ENCODE measurements at regions not wholly inside any gene's neighbourhood (a gene's known extent, or its start where the extent isn't known, plus 50 kb on each side); places are given as distances from the start of the nearest gene placed in this dataset.

DNA sequence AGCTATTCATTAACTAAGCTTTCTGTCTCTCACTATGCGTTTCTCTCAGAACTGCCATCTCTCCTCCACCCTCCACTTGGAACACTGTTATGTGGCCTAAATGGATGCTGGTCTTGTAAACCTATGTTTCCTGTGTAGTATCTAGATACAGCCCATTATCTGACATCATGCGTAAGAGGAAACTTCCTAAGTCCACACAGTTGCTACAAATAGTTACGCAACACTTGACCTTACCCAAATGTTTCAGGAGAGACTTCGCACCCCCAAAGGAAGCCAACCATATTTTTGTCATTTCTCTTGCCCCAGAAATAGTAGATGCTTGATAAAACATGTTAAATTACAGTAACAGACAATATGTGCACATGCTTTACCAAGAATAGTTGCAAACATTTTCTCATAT lies 87.2 kb upstream of the TPRG1 start:
- in situ Hi-C loops (cut with HindIII; ENCODE audit: low sequenced_read_pairs) = loop anchor here (5.0 kb wide), 1 partner anchor 107 kb away; no protein-coding TSS in a partner anchor
- DNase-seq (ENCODE audit: low read depth) = no peak
- TF ChIP-seq, protein P1, sequence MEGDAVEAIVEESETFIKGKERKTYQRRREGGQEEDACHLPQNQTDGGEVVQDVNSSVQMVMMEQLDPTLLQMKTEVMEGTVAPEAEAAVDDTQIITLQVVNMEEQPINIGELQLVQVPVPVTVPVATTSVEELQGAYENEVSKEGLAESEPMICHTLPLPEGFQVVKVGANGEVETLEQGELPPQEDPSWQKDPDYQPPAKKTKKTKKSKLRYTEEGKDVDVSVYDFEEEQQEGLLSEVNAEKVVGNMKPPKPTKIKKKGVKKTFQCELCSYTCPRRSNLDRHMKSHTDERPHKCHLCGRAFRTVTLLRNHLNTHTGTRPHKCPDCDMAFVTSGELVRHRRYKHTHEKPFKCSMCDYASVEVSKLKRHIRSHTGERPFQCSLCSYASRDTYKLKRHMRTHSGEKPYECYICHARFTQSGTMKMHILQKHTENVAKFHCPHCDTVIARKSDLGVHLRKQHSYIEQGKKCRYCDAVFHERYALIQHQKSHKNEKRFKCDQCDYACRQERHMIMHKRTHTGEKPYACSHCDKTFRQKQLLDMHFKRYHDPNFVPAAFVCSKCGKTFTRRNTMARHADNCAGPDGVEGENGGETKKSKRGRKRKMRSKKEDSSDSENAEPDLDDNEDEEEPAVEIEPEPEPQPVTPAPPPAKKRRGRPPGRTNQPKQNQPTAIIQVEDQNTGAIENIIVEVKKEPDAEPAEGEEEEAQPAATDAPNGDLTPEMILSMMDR (IDR thresholded peaks at IDR 0.05; ENCODE audit: low read depth, low read length, missing control alignments) = no peak
- no peak overlapping the region for H3K4me3 ChIP-seq (ENCODE audit: low read depth, low read length)

DNA sequence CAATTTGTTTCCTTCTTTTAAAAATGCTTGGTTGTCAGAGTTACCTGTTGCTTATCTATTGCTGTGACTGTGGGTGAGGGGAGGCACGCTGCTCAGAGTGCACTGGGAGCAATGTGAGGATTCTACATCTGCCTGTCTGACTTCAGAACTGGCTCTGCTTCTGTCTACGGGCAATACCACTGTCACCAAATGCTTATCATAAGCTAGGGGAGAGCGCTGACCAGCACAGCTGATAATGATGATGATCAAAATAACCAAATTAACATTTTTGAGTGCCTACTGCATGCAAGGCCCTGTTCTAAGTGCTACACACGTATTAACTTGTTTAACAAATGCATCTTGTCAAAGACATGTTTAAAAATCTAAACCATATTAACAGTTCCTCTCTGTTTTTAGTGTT lies 79.2 kb upstream of the TPRG1 start:
- no peak overlapping the region for H3K4me3 ChIP-seq (ENCODE audit: low read depth, low read length)
- in situ Hi-C loops (cut with HindIII; ENCODE audit: low sequenced_read_pairs) = loop anchor here (5.0 kb wide), 1 partner anchor 70 kb away; no protein-coding TSS in a partner anchor
- TF ChIP-seq, protein P1 (IDR thresholded peaks at IDR 0.05; ENCODE audit: low read depth, low read length, missing control alignments) = no peak
- no peak for DNase-seq (ENCODE audit: low read depth)

DNA sequence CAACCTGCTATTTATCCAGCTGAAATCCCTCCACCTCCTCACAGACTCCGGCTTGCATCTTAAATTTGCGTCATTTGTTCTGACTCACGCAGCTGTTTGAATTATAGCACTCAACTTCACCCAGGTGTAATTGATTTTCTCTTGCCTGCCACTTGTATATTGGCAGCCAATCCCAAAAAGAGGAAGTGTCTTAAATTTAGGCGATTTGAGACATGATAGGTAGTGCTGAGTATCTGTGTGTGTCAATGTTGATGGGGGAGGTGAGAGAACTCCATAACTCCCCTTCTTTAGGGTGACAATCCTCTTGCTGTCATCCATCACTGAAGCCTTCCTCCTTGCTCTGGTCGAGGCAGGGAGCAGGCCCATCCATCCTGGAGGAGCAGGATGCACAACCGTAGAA lies 77.2 kb upstream of the TPRG1 start:
- in situ Hi-C loops (cut with HindIII; ENCODE audit: low sequenced_read_pairs) = loop anchor here (5.0 kb wide), 1 partner anchor 68 kb away; no protein-coding TSS in a partner anchor
- no peak overlapping the region for H3K4me3 ChIP-seq (ENCODE audit: low read depth, low read length)
- no peak for DNase-seq (ENCODE audit: low read depth)
- TF ChIP-seq, protein P1 (IDR thresholded peaks at IDR 0.05; ENCODE audit: low read depth, low read length, missing control alignments) = no peak

DNA sequence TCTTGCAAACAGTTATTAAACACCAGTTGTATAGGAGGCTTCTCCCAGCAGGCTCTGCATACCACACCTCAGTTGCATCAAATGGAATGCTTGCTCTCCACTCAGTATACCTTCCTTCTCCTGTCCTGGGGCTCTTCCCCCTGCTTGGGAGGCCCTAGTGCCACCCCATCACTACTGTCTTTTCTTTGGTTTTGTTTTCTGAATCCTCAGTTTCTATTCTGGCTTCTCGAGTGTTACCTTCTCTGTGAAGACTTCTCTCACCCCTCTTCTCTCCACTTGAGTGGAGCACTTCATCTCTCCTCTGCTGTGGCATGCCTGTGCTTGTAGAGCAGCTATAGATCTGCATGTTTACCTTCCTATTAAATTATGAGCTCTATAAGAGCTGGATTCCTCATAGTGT lies 75.7 kb upstream of the TPRG1 start:
- no peak overlapping the region for H3K4me3 ChIP-seq (ENCODE audit: low read depth, low read length)
- in situ Hi-C loops (cut with HindIII; ENCODE audit: low sequenced_read_pairs) = no loop called here
- TF ChIP-seq, protein P1 (IDR thresholded peaks at IDR 0.05; ENCODE audit: low read depth, low read length, missing control alignments) = no peak
- DNase-seq (ENCODE audit: low read depth) = no peak

DNA sequence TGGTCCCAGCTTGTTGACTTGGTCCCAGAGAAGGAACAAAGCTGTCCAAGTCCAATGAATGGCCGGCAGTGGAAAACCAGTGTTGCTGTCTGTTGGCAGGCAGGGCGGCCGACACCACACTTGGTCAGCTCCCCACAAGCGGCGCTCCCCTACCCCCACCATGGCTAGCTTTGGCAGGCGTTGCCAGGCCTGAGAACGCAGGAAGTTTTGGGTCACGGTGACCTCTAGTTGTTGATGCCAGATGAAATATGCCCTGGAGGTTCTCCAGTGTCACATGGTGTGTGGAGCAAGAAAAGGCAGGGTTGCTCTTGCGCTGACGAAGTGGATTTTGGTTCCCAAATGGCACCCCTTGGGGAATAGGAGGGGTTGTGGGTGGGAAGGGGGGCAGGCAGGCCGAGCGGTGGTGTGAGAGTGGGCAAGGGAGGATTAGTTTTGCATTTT lies 72.7 kb upstream of the TPRG1 start:
- in situ Hi-C loops (cut with HindIII; ENCODE audit: low sequenced_read_pairs) = no loop called here
- no peak for DNase-seq (ENCODE audit: low read depth)

DNA sequence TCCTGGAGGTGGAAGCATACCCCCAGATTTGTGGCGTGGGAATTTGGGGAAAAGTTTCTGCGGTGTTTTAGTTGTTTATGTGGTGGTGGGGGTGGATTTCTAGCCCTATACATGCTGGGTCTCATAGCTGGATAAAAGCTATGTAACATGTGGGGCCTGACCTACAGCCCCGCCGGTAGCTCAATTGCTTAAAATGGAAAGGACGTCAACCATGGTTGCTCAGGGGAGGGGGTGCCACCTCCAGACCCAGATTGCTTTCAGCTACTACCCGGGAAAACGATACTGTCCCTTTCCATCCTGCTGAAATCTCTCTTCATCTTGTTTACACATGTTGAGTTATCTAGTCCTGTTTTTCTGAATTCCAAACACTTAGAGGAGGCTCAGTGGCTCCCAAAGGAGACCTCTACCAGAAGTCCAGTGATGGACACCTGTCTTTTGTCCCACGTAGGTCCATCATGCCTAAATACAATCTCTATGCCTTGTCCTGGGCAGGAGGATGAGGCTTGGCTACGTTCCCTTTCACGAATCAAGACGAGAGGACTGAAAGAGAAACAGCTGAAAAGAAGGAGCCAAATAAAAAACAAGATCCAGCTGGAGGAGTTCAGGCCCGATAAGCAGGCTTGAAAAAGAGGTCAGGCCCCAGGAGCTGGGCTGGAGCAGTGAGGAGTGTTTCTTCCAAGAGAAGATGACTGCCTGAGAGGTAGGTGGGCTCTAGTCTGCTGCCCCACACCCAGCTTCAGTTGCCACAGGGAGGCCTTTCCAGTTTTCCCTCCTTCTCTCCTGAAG lies 72.1 kb upstream of the TPRG1 start:
- no peak for DNase-seq (ENCODE audit: low read depth)
- H3K4me3 ChIP-seq (ENCODE audit: low read depth, low read length) = no peak overlapping the region
- TF ChIP-seq, protein P1 (IDR thresholded peaks at IDR 0.05; ENCODE audit: low read depth, low read length, missing control alignments) = no peak
- in situ Hi-C loops (cut with HindIII; ENCODE audit: low sequenced_read_pairs) = no loop called here

More for the DNA sequence above, 72.7 kb upstream of the TPRG1 start:
- TF ChIP-seq, protein P1 (IDR thresholded peaks at IDR 0.05; ENCODE audit: low read depth, low read length, missing control alignments) = no peak
- H3K4me3 ChIP-seq (ENCODE audit: low read depth, low read length) = no peak overlapping the region
